GM12878 (cell line): ENCODE measurements at regions not wholly inside any gene's neighbourhood (a gene's known extent, or its start where the extent isn't known, plus 50 kb on each side); places are given as distances from the start of the nearest gene placed in this dataset.
A peak's percentile ranks its signal among the peaks of the same experiment; 100 is the strongest.
"Not testable (repeated sequence)": the region's sequence is repeated elsewhere in the genome, so short reads cannot be mapped to it uniquely, and the experiment has no call there.

ENCODE experiments used
- ATAC-seq: fragments of 200-7000 bp; cut with Tn5 transposase; 3 replicates; pipeline ENCODE4 v1.9.1; 2020; ENCODE audit warnings: mild to moderate bottlenecking, moderate library complexity
- BruUV-seq: library from RNA; stranded (reverse); fragments of 400-500 nt; replicated peaks from 2 replicates; lab custom pipeline; 2021; lab: Mats Ljungman, UMichigan
- CTCF ChIA-PET: fragments of 300-600 bp; sonication (Branson Sonifier 250); formaldehyde crosslinking; extraction: SDS; loops from one replicate; lab custom pipeline; 2021; ENCODE audit warnings: inconsistent platforms; lab: Yijun Ruan, JAX
- POLR2A ChIA-PET: fragments of 350-600 bp; formaldehyde crosslinking; extraction: SDS; loops from one replicate; lab custom pipeline; 2021; ENCODE audit warnings: inconsistent platforms; lab: Charles Lee
- RAD21 ChIA-PET: fragments of 300-600 bp; sonication (Branson Sonifier 250); formaldehyde crosslinking; loops from one replicate; lab custom pipeline; 2023; ENCODE audit warnings: antibody characterized with exemption; ENCODE audit not compliant: unreplicated experiment; lab: Charles Lee
- SMC1A ChIA-PET: fragments of 300-600 bp; sonication (Branson Sonifier 250); formaldehyde crosslinking; loops from one replicate; lab custom pipeline; 2023; ENCODE audit not compliant: unreplicated experiment, uncharacterized antibody; lab: Charles Lee
- DNase-seq: peaks from one replicate; pipeline ENCODE4 v3.0.0-alpha.2; 2011; ENCODE audit warnings: low read depth, low spot score
- FAIRE-seq: peaks from 3 replicates; lab custom pipeline; 2011; peaks lifted over from hg19 to GRCh38; lab: Jason Lieb, UNC
- H2AFZ ChIP-seq: 2 replicates; pipeline ENCODE4 v1.6.0; 2011; ENCODE audit warnings: low read depth, low read length, control low read depth; ENCODE audit not compliant: control insufficient read depth
- H3K27ac ChIP-seq: 2 replicates; pipeline ENCODE4 v1.5.1; 2011; ENCODE audit warnings: control low read depth; ENCODE audit not compliant: control insufficient read depth, insufficient read depth
- H3K27me3 ChIP-seq, 2 experiments: replicated peaks in 1 of 2; 2 replicates each; pipeline versions ENCODE4 v1.6.0 to v1.6.1; 2011; ENCODE audit warnings: low read length in 1 of 2; ENCODE audit not compliant: control insufficient read depth in 2 of 2, insufficient read depth in 2 of 2
- H3K36me3 ChIP-seq, 2 experiments: 2 replicates each; pipeline ENCODE4 v1.5.1; 2011; ENCODE audit warnings: low read length in 1 of 2; ENCODE audit not compliant: control insufficient read depth in 2 of 2, insufficient read depth in 2 of 2
- H3K4me1 ChIP-seq: 2 replicates; pipeline ENCODE4 v1.6.1; 2011; ENCODE audit warnings: mild to moderate bottlenecking, low read length, moderate library complexity, mixed read lengths; ENCODE audit not compliant: control insufficient read depth, insufficient read depth
- H3K4me2 ChIP-seq: 2 replicates; pipeline ENCODE4 v1.6.0; 2011; ENCODE audit warnings: control low read depth; ENCODE audit not compliant: control insufficient read depth, insufficient read depth
- H3K4me3 ChIP-seq: fragments of 200-600 bp; sonication (generic); 2 replicates; pipeline ENCODE4 v1.5.1; 2016
- H3K79me2 ChIP-seq: 2 replicates; pipeline ENCODE4 v1.6.0; 2011; ENCODE audit warnings: low read length; ENCODE audit not compliant: control insufficient read depth, insufficient read depth
- H3K9ac ChIP-seq: 2 replicates; pipeline ENCODE4 v1.8.0; 2011; ENCODE audit warnings: low read length, control low read depth, mixed read lengths; ENCODE audit not compliant: control insufficient read depth, insufficient read depth
- H3K9me3 ChIP-seq: replicated peaks from 3 replicates; pipeline ENCODE4 v1.5.1; 2011; ENCODE audit warnings: mild to moderate bottlenecking, low read length; ENCODE audit not compliant: control insufficient read depth, insufficient read depth
- H4K20me1 ChIP-seq: 2 replicates; pipeline ENCODE4 v1.6.0; 2011; ENCODE audit not compliant: control insufficient read depth, insufficient read depth
- ATF7 ChIP-seq: fragments of 450-650 bp; IDR thresholded peaks from 2 replicates; pipeline ENCODE4 v1.6.1; 2016; ENCODE audit warnings: low read depth, mild to moderate bottlenecking
- IKZF2 ChIP-seq, 2 experiments: fragments of 450-650 bp; IDR thresholded peaks; 2 replicates each; pipeline ENCODE4 v1.6.1; 2017; ENCODE audit warnings: mild to moderate bottlenecking in 2 of 2, moderate library complexity in 2 of 2
- IRF5 ChIP-seq: fragments of 450-650 bp; IDR thresholded peaks from 2 replicates; pipeline ENCODE4 v1.6.1; 2017; ENCODE audit warnings: borderline replicate concordance
- LARP7 ChIP-seq: fragments of 450-650 bp; IDR thresholded peaks from 2 replicates; pipeline ENCODE4 v1.6.1; 2017; ENCODE audit warnings: mild to moderate bottlenecking
- MEF2A ChIP-seq: IDR thresholded peaks from 2 replicates; pipeline ENCODE4 v1.6.1; 2011; ENCODE audit warnings: low read depth, mild to moderate bottlenecking, low read length, moderate library complexity; ENCODE audit not compliant: insufficient read depth
- MEF2B ChIP-seq: fragments of 450-650 bp; IDR thresholded peaks from 2 replicates; pipeline ENCODE4 v1.6.1; 2018; ENCODE audit warnings: mild to moderate bottlenecking, moderate library complexity; ENCODE audit not compliant: partially characterized antibody, poor library complexity, severe bottlenecking
- MTA2 ChIP-seq: fragments of 450-650 bp; IDR thresholded peaks from 2 replicates; pipeline ENCODE4 v1.6.1; 2016; ENCODE audit warnings: low read depth, mild to moderate bottlenecking, moderate library complexity
- MTA3 ChIP-seq: IDR thresholded peaks from 2 replicates; pipeline ENCODE4 v1.6.1; 2012; ENCODE audit warnings: low read length, inconsistent platforms, borderline replicate concordance
- MYB ChIP-seq: fragments of 150-350 bp; IDR thresholded peaks from 2 replicates; pipeline ENCODE4 v1.6.1; 2014; ENCODE audit warnings: mild to moderate bottlenecking, low read depth, low read length, borderline replicate concordance
- NR2C1 ChIP-seq: fragments of 450-650 bp; IDR thresholded peaks from 2 replicates; pipeline ENCODE4 v1.6.1; 2017; ENCODE audit warnings: antibody characterized with exemption, mild to moderate bottlenecking, moderate library complexity
- NR2F1 ChIP-seq: fragments of 450-650 bp; conservative IDR thresholded peaks from 2 replicates; pipeline ENCODE4 v1.6.1; 2017; ENCODE audit warnings: mild to moderate bottlenecking
- PML ChIP-seq: IDR thresholded peaks from 2 replicates; pipeline ENCODE4 v1.6.1; 2012; ENCODE audit warnings: low read length, inconsistent platforms
- RELA ChIP-seq: fragments of 450-650 bp; IDR thresholded peaks from 2 replicates; pipeline ENCODE4 v1.8.0; 2014; ENCODE audit warnings: borderline replicate concordance; ENCODE audit not compliant: partially characterized antibody
- TARDBP ChIP-seq: IDR thresholded peaks from 2 replicates; pipeline ENCODE4 v1.6.1; 2016; ENCODE audit warnings: borderline replicate concordance
- ZNF217 ChIP-seq: fragments of 450-650 bp; IDR thresholded peaks from 2 replicates; pipeline ENCODE4 v1.6.1; 2017; ENCODE audit warnings: antibody characterized with exemption, mild to moderate bottlenecking
- ZNF274 ChIP-seq: IDR thresholded peaks from one replicate; pipeline ENCODE4 v1.8.0; 2011; ENCODE audit not compliant: insufficient read length, insufficient read depth
- WGBS: methylation state at CpG from one replicate; pipeline ENCODE4 v1.1.6; 2016; ENCODE audit warnings: low lambda C conversion rate; ENCODE audit not compliant: insufficient replicate concordance, insufficient coverage; ENCODE audit errors: missing lambda C conversion rate; 5-methylcytosine and 5-hydroxymethylcytosine counted together
- in situ Hi-C: fragments of 300-500 bp; cut with MboI; formaldehyde crosslinking; loops from 9 replicates; pipeline ENCODE4 v1.14.3; 2018; ENCODE audit warnings: mixed read lengths
- intact Hi-C: fragments of 100-400 bp; cut with micrococcal nuclease; formaldehyde crosslinking; loops from one replicate; pipeline ENCODE4 v1.14.2; 2022; ENCODE audit not compliant: unreplicated experiment

- TF ChIP-seq MTA2 (peak; percentile 54), ATF7 (peak; percentile 28; the same call in 1 of the 2 replicates), IKZF2 (IDR thresholded peaks at IDR 0.05) (0 out of 4 replicates have a peak, but pooled peaks have one; percentile 28 to 33)
- RAD21 ChIA-PET, H3K4me2 ChIP-seq, in situ Hi-C loops, FAIRE-seq, H3K4me3 ChIP-seq, POLR2A ChIA-PET, DNase-seq, H3K27ac ChIP-seq, H3K9me3 ChIP-seq, H3K27me3 ChIP-seq, H3K79me2 ChIP-seq, H2AFZ ChIP-seq, H3K36me3 ChIP-seq, H4K20me1 ChIP-seq, BruUV-seq, H3K9ac ChIP-seq: not testable (repeated sequence)
- CTCF ChIA-PET: interaction anchor here (0.6 to 2.5 kb wide), 5 partner anchors 10 to 200 kb away, joined by 3 to 6 read pairs (median 3); no protein-coding TSS in a partner anchor
- intact Hi-C loops: loop anchor here (10.0 kb wide), 1 partner anchor 125 kb away; no protein-coding TSS in a partner anchor
- H3K4me1 ChIP-seq: peaks cover 13% of the 10 kb centered on the region
- ATAC-seq: peak; percentile 51
- SMC1A ChIA-PET: interaction anchor here (0.6 to 3.1 kb wide), 9 partner anchors 9 to 131 kb away, joined by 3 to 9 read pairs (median 4); no protein-coding TSS in a partner anchor
- WGBS: 98% methylated on average over 2 of the region's 2 CpGs
Observed at GRCh38 chr5:87199704-87200103, 68.0 kb upstream of the RASA1 start.

GRCh38 chr5:87210076-87210475 is 57.6 kb upstream of the RASA1 start:
- ChIA-PET CTCF (interaction anchor here (1.1 to 2.3 kb wide), 7 partner anchors 8 to 139 kb away, joined by 3 to 9 read pairs (median 6); no protein-coding TSS in a partner anchor), POLR2A (interaction anchor here (0.6 kb wide), 1 partner anchor 136 kb away, joined by 3 read pairs; no protein-coding TSS in a partner anchor), RAD21 (interaction anchor here (1.3 to 1.8 kb wide), 2 partner anchors 15 to 139 kb away, joined by 4 to 6 read pairs; no protein-coding TSS in a partner anchor), SMC1A (interaction anchor here (0.6 to 3.7 kb wide), 16 partner anchors 10 to 140 kb away, joined by 3 to 14 read pairs (median 4); no protein-coding TSS in a partner anchor)
- Histone ChIP-seq H3K79me2 (no peaks in the 10 kb centered on the region), H3K27ac (no peak overlapping the region), H3K4me3 (no peak overlapping the region), H3K4me2 (no peak overlapping the region), H3K36me3 (no peaks in the 10 kb centered on the region), H4K20me1 (no peaks in the 10 kb centered on the region), H3K4me1 (peaks cover 5% of the 10 kb centered on the region; the same call in 1 of the 2 replicates), H3K27me3 (no peaks in the 10 kb centered on the region), H3K9me3 (no peaks in the 10 kb centered on the region; the same call in 2 of the 3 replicates), H3K9ac (no peak overlapping the region), H2AFZ (no peak overlapping the region)
- FAIRE-seq: no peak
- ATAC-seq: no peak
- no peak for DNase-seq
- no peak for TF ChIP-seq ZNF274
- TF ChIP-seq MEF2A: no peak
- TF ChIP-seq ZNF217: no peak
- TF ChIP-seq RELA: no peak
- no peak for TF ChIP-seq MEF2B
- TF ChIP-seq MYB: no peak
- no peak for TF ChIP-seq NR2C1
- no peak for TF ChIP-seq ATF7
- TF ChIP-seq MTA3: no peak
- TF ChIP-seq LARP7: no peak
- TF ChIP-seq TARDBP: no peak
- TF ChIP-seq IRF5: no peak
- no peak for TF ChIP-seq PML
- no peak for TF ChIP-seq NR2F1
- WGBS: 92% methylated on average over 1 of the region's 1 CpG
- in situ Hi-C loops (no loop called here), intact Hi-C loops (no loop called here)
- no TSS peak for BruUV-seq
